Thyroid gland (tissue), 4 donors: ENCODE measurements at regions not wholly inside any gene's neighbourhood (a gene's known extent, or its start where the extent isn't known, plus 50 kb on each side); places are given as distances from the start of the nearest gene placed in this dataset.

Source experiments
- DNase-seq, 2 donors: peaks; one replicate each; pipeline ENCODE4 v3.0.0-alpha.2; 2019
- H3K27ac ChIP-seq, 3 donors: fragments of 200-600 bp; sonication (generic); 1 replicate in 2 of 3; 2 replicates in 1 of 3; pipeline ENCODE4 v1.5.1; 2016 to 2019; ENCODE audit warnings: mild to moderate bottlenecking in 1 of 3, moderate library complexity in 1 of 3
- H3K27me3 ChIP-seq: fragments of 200-600 bp; sonication (generic); one replicate; pipeline ENCODE4 v1.5.1; 2019
- H3K36me3 ChIP-seq, 2 donors: fragments of 200-600 bp; sonication (generic); one replicate each; pipeline ENCODE4 v1.5.1; 2016 to 2019
- H3K4me1 ChIP-seq, 2 donors: fragments of 200-600 bp; sonication (generic); one replicate each; pipeline ENCODE4 v1.5.1; 2017 to 2019
- H3K4me3 ChIP-seq, 3 donors: fragments of 200-600 bp; sonication (generic); replicated peaks in 1 of 3; 1 replicate in 2 of 3; 2 replicates in 1 of 3; pipeline ENCODE4 v1.5.1; 2016; ENCODE audit warnings: mild to moderate bottlenecking in 1 of 3
- H3K9me3 ChIP-seq: fragments of 200-600 bp; sonication (generic); one replicate; pipeline ENCODE4 v1.5.1; 2017
- POLR2A ChIP-seq, 2 donors: fragments of 450-650 bp; IDR thresholded peaks; one replicate each; pipeline ENCODE4 v1.6.1; 2017; ENCODE audit warnings: antibody characterized with exemption in 2 of 2, mild to moderate bottlenecking in 2 of 2, moderate library complexity in 1 of 2
- WGBS, 2 donors: methylation state at CpG; one replicate each; pipeline ENCODE4 v1.1.5; 2017; 5-methylcytosine and 5-hydroxymethylcytosine counted together
- intact Hi-C: fragments of 100-400 bp; cut with DNase I; formaldehyde crosslinking; loops from one replicate; pipeline ENCODE4 v1.15.1; 2023
- TF ChIP-seq, protein P1 (sequence below), 6 experiments: fragments of 200-600 bp in 3 of 6; fragments of 450-650 bp in 3 of 6; sonication (generic) in 3 of 6; IDR thresholded peaks; one replicate each; pipeline ENCODE4 v1.5.1; 2016 to 2019; ENCODE audit warnings: antibody characterized with exemption in 6 of 6, mild to moderate bottlenecking in 2 of 6, inconsistent platforms in 1 of 6, moderate library complexity in 1 of 6

DNA sequence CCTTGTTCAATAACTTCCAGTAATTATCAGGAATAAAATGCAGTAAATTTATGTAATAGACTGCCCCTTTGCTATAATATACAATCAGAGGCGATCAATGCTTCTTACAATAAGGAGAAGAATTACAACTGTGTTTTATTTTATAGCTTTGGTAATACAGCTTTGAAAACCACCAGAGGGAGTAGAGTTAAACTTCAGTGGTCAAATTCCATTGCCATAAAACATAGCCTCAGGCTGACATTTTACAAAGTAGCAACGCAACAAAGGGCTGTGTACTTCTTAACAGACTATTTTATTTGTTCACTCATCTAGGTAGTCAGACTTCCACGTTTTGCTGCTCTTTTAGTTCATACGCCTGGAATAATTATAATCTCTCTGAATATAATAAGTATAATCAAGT, 58.5 kb downstream of the TEX13C start:
- intact Hi-C loops, result no loop called here
- Histone ChIP-seq H3K36me3 (no peaks in the 10 kb centered on the region), H3K27ac (no peak overlapping the region), H3K27me3 (peaks cover 3% of the 10 kb centered on the region), H3K9me3 (no peaks in the 10 kb centered on the region), H3K4me1 (no peaks in the 10 kb centered on the region), H3K4me3 (no peak overlapping the region)
- WGBS, 2 donors, result 65 to 77% methylated on average over 4 of the region's 4 CpGs
- no peak for DNase-seq
- no peak for TF ChIP-seq POLR2A (IDR thresholded peaks at IDR 0.05)
- TF ChIP-seq, protein P1, sequence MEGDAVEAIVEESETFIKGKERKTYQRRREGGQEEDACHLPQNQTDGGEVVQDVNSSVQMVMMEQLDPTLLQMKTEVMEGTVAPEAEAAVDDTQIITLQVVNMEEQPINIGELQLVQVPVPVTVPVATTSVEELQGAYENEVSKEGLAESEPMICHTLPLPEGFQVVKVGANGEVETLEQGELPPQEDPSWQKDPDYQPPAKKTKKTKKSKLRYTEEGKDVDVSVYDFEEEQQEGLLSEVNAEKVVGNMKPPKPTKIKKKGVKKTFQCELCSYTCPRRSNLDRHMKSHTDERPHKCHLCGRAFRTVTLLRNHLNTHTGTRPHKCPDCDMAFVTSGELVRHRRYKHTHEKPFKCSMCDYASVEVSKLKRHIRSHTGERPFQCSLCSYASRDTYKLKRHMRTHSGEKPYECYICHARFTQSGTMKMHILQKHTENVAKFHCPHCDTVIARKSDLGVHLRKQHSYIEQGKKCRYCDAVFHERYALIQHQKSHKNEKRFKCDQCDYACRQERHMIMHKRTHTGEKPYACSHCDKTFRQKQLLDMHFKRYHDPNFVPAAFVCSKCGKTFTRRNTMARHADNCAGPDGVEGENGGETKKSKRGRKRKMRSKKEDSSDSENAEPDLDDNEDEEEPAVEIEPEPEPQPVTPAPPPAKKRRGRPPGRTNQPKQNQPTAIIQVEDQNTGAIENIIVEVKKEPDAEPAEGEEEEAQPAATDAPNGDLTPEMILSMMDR (IDR thresholded peaks at IDR 0.05), result no peak

DNA sequence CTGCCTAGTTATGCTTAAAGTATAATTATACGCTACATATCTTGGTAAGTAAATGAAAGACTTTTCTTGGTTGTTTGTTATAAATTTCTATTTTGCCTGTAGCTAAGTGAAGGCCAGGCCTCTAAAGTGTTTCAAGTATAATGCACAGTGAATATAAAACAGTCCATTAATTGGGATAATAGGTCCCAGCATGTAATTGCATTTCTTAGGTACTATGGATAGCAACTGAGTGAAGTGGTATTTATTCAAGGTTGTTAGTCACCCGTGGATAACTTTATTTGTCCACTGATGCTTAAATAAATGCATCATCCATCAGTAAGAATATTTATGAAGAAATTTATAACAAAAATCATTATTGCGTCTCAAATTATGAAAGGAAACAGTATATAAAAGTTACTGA, 59.1 kb downstream of the TEX13C start:
- Histone ChIP-seq H3K36me3 (no peaks in the 10 kb centered on the region), H3K4me1 (no peaks in the 10 kb centered on the region), H3K9me3 (no peaks in the 10 kb centered on the region), H3K4me3 (no peak overlapping the region), H3K27me3 (peaks cover 3% of the 10 kb centered on the region), H3K27ac (no peak overlapping the region)
- 73 to 78% methylated on average over 3 of the region's 3 CpGs for WGBS, 2 donors
- TF ChIP-seq, protein P1 (IDR thresholded peaks at IDR 0.05), result no peak
- TF ChIP-seq POLR2A (IDR thresholded peaks at IDR 0.05), result no peak
- intact Hi-C loops, result no loop called here
- no peak for DNase-seq

DNA sequence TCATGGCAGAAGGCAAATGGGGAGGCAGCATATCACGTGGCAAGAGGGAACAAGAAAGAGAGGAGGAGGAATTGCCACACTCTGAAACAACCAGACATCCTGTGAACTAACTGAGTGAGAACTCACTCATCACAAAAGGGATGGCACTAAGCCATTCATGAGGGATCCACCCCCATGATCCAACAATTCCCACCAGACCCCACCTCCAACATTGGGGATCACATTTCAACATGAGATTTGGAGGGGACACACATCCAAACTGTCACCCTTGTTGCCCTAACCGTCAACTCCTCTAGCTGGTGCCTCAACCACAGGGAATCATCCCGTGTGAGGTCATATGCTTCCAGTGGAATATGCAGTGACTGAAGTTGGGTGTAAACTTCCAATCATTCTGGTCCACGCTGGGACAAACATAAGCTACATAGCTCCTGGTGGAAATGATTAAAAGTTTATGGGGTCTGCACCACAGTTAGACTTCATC, 62.5 kb downstream of the TEX13C start:
- Histone ChIP-seq H3K4me1 (no peaks in the 10 kb centered on the region), H3K9me3 (no peaks in the 10 kb centered on the region), H3K36me3 (no peaks in the 10 kb centered on the region), H3K27me3 (peaks cover 3% of the 10 kb centered on the region), H3K4me3 (no peak overlapping the region), H3K27ac (no peak overlapping the region)
- intact Hi-C loops, result no loop called here
- 85 to 88% methylated on average over 3 to 4 of the region's 4 CpGs for WGBS, 2 donors
- DNase-seq, result no peak
- no peak for TF ChIP-seq POLR2A (IDR thresholded peaks at IDR 0.05)
- TF ChIP-seq, protein P1 (IDR thresholded peaks at IDR 0.05), result no peak

DNA sequence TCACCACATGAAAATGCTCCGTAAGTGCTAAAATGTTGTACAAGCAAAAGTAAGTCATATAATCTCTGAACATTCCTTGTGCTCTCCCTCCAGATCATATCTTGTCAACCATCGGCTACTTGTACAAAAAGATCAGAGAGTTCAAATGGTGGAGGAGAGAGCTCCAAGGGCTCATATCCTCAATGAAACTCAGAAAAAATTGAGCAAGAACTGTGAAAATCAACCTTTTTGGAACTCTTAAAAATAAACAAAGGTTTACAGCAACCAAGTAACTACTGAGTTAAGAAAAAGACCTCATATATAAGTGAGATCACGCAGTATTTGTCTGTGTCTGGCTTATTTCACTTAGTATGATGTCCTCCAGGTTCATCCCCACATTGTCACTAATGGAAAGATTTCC, 63.2 kb downstream of the TEX13C start:
- intact Hi-C loops, result no loop called here
- H3K27ac ChIP-seq, result no peak overlapping the region
- DNase-seq, result no peak
- H3K9me3 ChIP-seq, result no peaks in the 10 kb centered on the region
- WGBS, 2 donors, result 90 to 91% methylated on average over 3 of the region's 3 CpGs
- peaks cover 3% of the 10 kb centered on the region for H3K27me3 ChIP-seq
- TF ChIP-seq POLR2A (IDR thresholded peaks at IDR 0.05), result no peak
- TF ChIP-seq, protein P1 (IDR thresholded peaks at IDR 0.05), result no peak
- no peaks in the 10 kb centered on the region for H3K4me1 ChIP-seq
- no peak overlapping the region for H3K4me3 ChIP-seq
- H3K36me3 ChIP-seq, result no peaks in the 10 kb centered on the region

DNA sequence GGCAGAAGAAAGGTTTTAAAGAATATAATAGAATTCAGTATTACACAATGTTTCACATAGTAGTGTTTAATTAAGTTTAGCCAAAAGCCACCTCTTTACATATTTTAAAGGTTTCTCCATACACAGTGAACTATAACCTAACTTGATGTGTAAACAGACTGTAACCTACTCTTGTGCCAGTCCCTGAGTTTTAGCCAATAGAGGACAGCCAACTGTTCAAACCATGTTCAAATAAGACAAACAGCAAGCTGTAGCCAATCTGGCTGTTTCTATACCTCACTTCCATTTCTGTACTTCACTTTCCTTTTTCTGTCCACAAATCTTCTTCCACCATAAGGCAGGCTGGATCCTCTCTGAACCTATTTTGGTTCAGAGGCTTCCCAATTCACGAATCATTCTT, 65.2 kb downstream of the TEX13C start:
- no peak overlapping the region for H3K27ac ChIP-seq
- H3K4me3 ChIP-seq, result no peak overlapping the region
- H3K9me3 ChIP-seq, result no peaks in the 10 kb centered on the region
- no peak for DNase-seq
- WGBS, 2 donors, result 74 to 89% methylated on average over 1 of the region's 1 CpG
- no peaks in the 10 kb centered on the region for H3K4me1 ChIP-seq
- TF ChIP-seq POLR2A (IDR thresholded peaks at IDR 0.05), result no peak
- TF ChIP-seq, protein P1 (IDR thresholded peaks at IDR 0.05), result no peak
- H3K27me3 ChIP-seq, result peaks cover 3% of the 10 kb centered on the region
- intact Hi-C loops, result no loop called here
- no peaks in the 10 kb centered on the region for H3K36me3 ChIP-seq
